Fibroblast of pulmonary artery (primary cell): ENCODE measurements at regions not wholly inside any gene's neighbourhood (a gene's known extent, or its start where the extent isn't known, plus 50 kb on each side); places are given as distances from the start of the nearest gene placed in this dataset.

Experiments
- DNase-seq: peaks from one replicate; pipeline ENCODE4 v3.0.0-alpha.2; 2010; ENCODE audit warnings: low read depth
- H3K4me3 ChIP-seq: replicated peaks from 2 replicates; pipeline ENCODE4 v1.5.1; 2011; ENCODE audit warnings: low read depth, mild to moderate bottlenecking, control low read depth, low read length, moderate library complexity
- CTCF ChIP-seq: IDR thresholded peaks from 2 replicates; pipeline ENCODE4 v1.5.1; 2011; ENCODE audit warnings: mild to moderate bottlenecking, control low read depth, low read length, inconsistent platforms; ENCODE audit errors: missing control alignments

DNA sequence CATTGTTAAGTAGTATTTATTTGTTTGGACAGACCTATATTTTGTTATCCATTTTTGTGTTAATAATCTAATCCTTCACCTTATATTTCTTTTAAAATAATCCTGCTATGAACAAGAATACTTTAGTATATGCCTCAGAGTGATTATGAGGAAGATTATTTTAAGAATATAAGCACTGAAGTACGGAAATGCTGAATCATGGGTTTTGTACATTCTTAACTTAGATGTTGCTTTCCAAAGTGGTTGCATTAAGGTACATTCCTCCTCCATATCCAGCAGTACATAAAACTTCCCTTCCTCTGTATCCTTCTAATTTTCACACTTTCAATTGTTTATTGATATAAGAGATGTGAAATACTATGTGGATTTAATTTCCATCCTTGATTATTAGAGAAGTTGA lies 491.4 kb upstream of the GRID2 start:
- TF ChIP-seq CTCF, result no peak
- H3K4me3 ChIP-seq, result no peak overlapping the region
- DNase-seq, result no peak

- no peak for DNase-seq
- H3K4me3 ChIP-seq, result no peak overlapping the region
- no peak for TF ChIP-seq CTCF
Measured at GRCh38 chr4:91824773-91825172, 479.0 kb upstream of the GRID2 start.

DNA sequence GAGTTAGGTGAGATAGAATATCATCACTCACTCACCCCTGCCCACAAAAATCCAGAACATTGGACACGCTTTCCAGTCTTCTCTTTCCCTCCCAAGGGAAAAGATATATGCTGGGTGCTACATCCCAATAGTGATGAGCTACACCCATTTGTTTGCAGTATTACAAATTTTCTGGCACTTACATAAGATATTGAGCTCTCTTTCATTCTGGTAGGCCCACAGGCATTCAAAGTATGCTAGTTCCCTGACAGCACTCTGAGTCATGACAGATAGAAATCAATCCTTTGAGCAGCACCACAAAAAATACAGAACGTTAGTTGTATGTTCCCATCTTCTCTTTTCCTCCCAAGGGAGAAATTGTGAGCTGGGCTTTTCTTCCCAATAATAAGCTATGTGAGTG lies 477.6 kb upstream of the GRID2 start:
- peak; percentile 69 for DNase-seq
- H3K4me3 ChIP-seq, result no peak overlapping the region
- no peak for TF ChIP-seq CTCF

DNA sequence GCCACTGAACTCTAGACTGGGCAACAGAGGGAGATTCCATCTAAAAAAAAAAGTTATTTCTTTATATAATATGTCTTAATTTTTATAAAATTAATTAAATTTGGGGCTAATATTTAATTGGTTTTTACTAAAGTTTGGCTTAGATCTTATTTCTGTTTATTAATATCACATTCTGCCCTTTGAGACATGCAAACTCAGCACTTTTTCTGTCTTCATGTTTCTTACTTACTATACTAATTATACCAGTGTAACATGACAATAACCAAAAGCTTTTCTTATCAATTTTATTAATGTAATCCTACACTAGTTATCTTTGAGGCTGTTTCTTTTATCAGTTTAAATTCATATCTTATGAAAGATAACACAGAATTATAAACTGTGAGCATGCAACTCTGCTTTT lies 475.9 kb upstream of the GRID2 start:
- H3K4me3 ChIP-seq, result no peak overlapping the region
- TF ChIP-seq CTCF, result no peak
- DNase-seq, result no peak

GRCh38 chr4:91829531-91829930 lies 474.2 kb upstream of the GRID2 start:
- TF ChIP-seq CTCF, result no peak
- no peak overlapping the region for H3K4me3 ChIP-seq
- peak; percentile 35 for DNase-seq

- TF ChIP-seq CTCF, result no peak
- DNase-seq, result no peak
- no peak overlapping the region for H3K4me3 ChIP-seq
Measured at GRCh38 chr4:91830681-91831395, 472.9 kb upstream of the GRID2 start.

- H3K4me3 ChIP-seq, result no peak overlapping the region
- DNase-seq, result peak; percentile 88
- TF ChIP-seq CTCF, result no peak
Measured at GRCh38 chr4:91837608-91838029, 466.1 kb upstream of the GRID2 start.
